Endothelial cell of umbilical vein (primary cell): ENCODE measurements at regions not wholly inside any gene's neighbourhood (a gene's known extent, or its start where the extent isn't known, plus 50 kb on each side); places are given as distances from the start of the nearest gene placed in this dataset.

Experiments
- BruUV-seq: library from RNA; stranded (reverse); fragments of 400-500 nt; replicated peaks from 2 replicates; lab custom pipeline; 2021; lab: Mats Ljungman, UMichigan
- CTCF ChIA-PET: fragments of 300-600, 350-600 bp; sonication (Branson Sonifier 250); formaldehyde crosslinking; loops from one replicate; lab custom pipeline; 2021; ENCODE audit warnings: antibody characterized with exemption, inconsistent platforms; lab: Charles Lee
- POLR2A ChIA-PET: fragments of 300-600, 350-600 bp; sonication (Branson Sonifier 250); formaldehyde crosslinking; loops from one replicate; lab custom pipeline; 2021; ENCODE audit warnings: antibody characterized with exemption, inconsistent platforms; lab: Charles Lee
- DNase-seq: peaks from one replicate; pipeline ENCODE4 v3.0.0-alpha.2; 2011; ENCODE audit warnings: low read depth, low spot score
- FAIRE-seq: peaks from 2 replicates; lab custom pipeline; 2011; peaks lifted over from hg19 to GRCh38; lab: Jason Lieb, UNC
- H2AFZ ChIP-seq: 2 replicates; pipeline ENCODE4 v1.6.0; 2012; ENCODE audit warnings: low read depth, low read length, control low read depth, inconsistent platforms
- H3K27ac ChIP-seq: 2 replicates; pipeline ENCODE4 v1.5.1; 2011; ENCODE audit warnings: low read depth, mild to moderate bottlenecking, control low read depth, low read length, moderate library complexity; ENCODE audit not compliant: insufficient read depth
- H3K27me3 ChIP-seq, 2 experiments: 2 replicates each; pipeline versions ENCODE4 v1.6.0 to v1.6.1; 2011; ENCODE audit warnings: low read length in 2 of 2, mixed read lengths in 1 of 2; ENCODE audit not compliant: control insufficient read depth in 2 of 2, insufficient read depth in 2 of 2
- H3K36me3 ChIP-seq, 2 experiments: 2 replicates in 1 of 2; 3 replicates in 1 of 2; pipeline ENCODE4 v1.5.1; 2011; ENCODE audit warnings: low read length in 2 of 2, mild to moderate bottlenecking in 1 of 2, moderate library complexity in 1 of 2; ENCODE audit not compliant: control insufficient read depth in 2 of 2, insufficient read depth in 2 of 2; ENCODE audit errors: extremely low read depth in 1 of 2
- H3K4me1 ChIP-seq: 3 replicates; pipeline ENCODE4 v1.5.1; 2011; ENCODE audit warnings: mild to moderate bottlenecking, low read length; ENCODE audit not compliant: control insufficient read depth, insufficient read depth; ENCODE audit errors: extremely low read depth
- H3K4me2 ChIP-seq: 2 replicates; pipeline ENCODE4 v1.6.1; 2011; ENCODE audit warnings: low read length, control low read depth, mixed read lengths; ENCODE audit not compliant: insufficient read depth
- H3K4me3 ChIP-seq, 3 experiments: fragments of 200-600 bp in 1 of 3; sonication (generic), shearing (Covaris generic) in 1 of 3; replicated peaks in 1 of 3; 2 replicates each; pipeline ENCODE4 v1.5.1; 2011 to 2016; ENCODE audit warnings: control low read depth in 3 of 3, low read length in 3 of 3, mild to moderate bottlenecking in 2 of 3, inconsistent platforms in 1 of 3, low read depth in 1 of 3, moderate library complexity in 1 of 3; ENCODE audit not compliant: insufficient read depth in 1 of 3
- H3K79me2 ChIP-seq: 2 replicates; pipeline ENCODE4 v1.6.0; 2012; ENCODE audit warnings: low read length, inconsistent platforms; ENCODE audit not compliant: control insufficient read depth, insufficient read depth
- H3K9ac ChIP-seq: replicated peaks from 2 replicates; pipeline ENCODE3; 2011; ENCODE audit warnings: low read length, control low read depth; ENCODE audit not compliant: insufficient read depth; ENCODE audit errors: extremely low read depth
- H3K9me1 ChIP-seq: replicated peaks from 3 replicates; pipeline ENCODE4 v1.6.0; 2011; ENCODE audit warnings: mild to moderate bottlenecking, low read length; ENCODE audit not compliant: control insufficient read depth, insufficient read depth; ENCODE audit errors: extremely low read depth
- H3K9me3 ChIP-seq: replicated peaks from 2 replicates; pipeline ENCODE4 v1.5.1; 2012; ENCODE audit warnings: low read length, inconsistent platforms; ENCODE audit not compliant: control insufficient read depth, insufficient read depth
- H4K20me1 ChIP-seq: replicated peaks from 2 replicates; pipeline ENCODE3; 2011; ENCODE audit warnings: mild to moderate bottlenecking, low read length; ENCODE audit not compliant: control insufficient read depth, insufficient read depth; ENCODE audit errors: extremely low read depth
- EZH2 ChIP-seq: IDR thresholded peaks from 2 replicates; pipeline ENCODE4 v1.6.1; 2012; ENCODE audit warnings: borderline replicate concordance, low read depth, mild to moderate bottlenecking, moderate library complexity, low read length, inconsistent platforms; ENCODE audit not compliant: severe bottlenecking
- FOS ChIP-seq: IDR thresholded peaks from 2 replicates; pipeline ENCODE4 v1.6.1; 2011; ENCODE audit warnings: mild to moderate bottlenecking, low read length, moderate library complexity, borderline replicate concordance; ENCODE audit not compliant: insufficient read depth
- GATA2 ChIP-seq: IDR thresholded peaks from 2 replicates; pipeline ENCODE4 v1.7.0; 2011; ENCODE audit warnings: low read depth, mild to moderate bottlenecking, moderate library complexity, mixed read lengths, low read length; ENCODE audit not compliant: insufficient read length, insufficient read depth
- JUN ChIP-seq: IDR thresholded peaks from 2 replicates; pipeline ENCODE4 v1.6.1; 2011; ENCODE audit warnings: borderline replicate concordance, low read depth; ENCODE audit not compliant: insufficient read length, insufficient read depth
- MAX ChIP-seq: IDR thresholded peaks from 2 replicates; pipeline ENCODE4 v1.6.1; 2011; ENCODE audit not compliant: insufficient read depth, insufficient read length
- MYC ChIP-seq: IDR thresholded peaks from one replicate; pipeline ENCODE4 v1.6.1; 2011; ENCODE audit warnings: mild to moderate bottlenecking, low read depth, low read length
- POLR2A ChIP-seq: IDR thresholded peaks from 2 replicates; pipeline ENCODE4 v1.6.1; 2012; ENCODE audit warnings: low read depth, mild to moderate bottlenecking, control low read depth, low read length
- POLR2AphosphoS5 ChIP-seq: IDR thresholded peaks from 2 replicates; pipeline ENCODE4 v1.6.1; 2012; ENCODE audit warnings: low read depth, mild to moderate bottlenecking, control low read depth, low read length, moderate library complexity; ENCODE audit not compliant: insufficient read depth
- dilution Hi-C: fragments of 300-500 bp; cut with MboI; formaldehyde crosslinking; loops from one replicate; pipeline ENCODE4 v1.15.0; 2019; ENCODE audit warnings: low sequenced_read_pairs; ENCODE audit not compliant: extremely low pct_ligation_motif_present
- intact Hi-C: fragments of 100-400 bp; cut with micrococcal nuclease; formaldehyde crosslinking; loops from one replicate; pipeline ENCODE4 v1.10.0; 2022
- TF ChIP-seq, protein P1 (sequence below), 2 donors: IDR thresholded peaks; 1 replicate in 1 of 2; 2 replicates in 1 of 2; pipeline ENCODE4 v1.5.1; 2011; ENCODE audit warnings: low read length in 2 of 2, mild to moderate bottlenecking in 2 of 2, moderate library complexity in 2 of 2, control low read depth in 1 of 2, inconsistent platforms in 1 of 2, low read depth in 1 of 2; ENCODE audit not compliant: insufficient read depth in 1 of 2; ENCODE audit errors: extremely low read depth in 1 of 2

DNA sequence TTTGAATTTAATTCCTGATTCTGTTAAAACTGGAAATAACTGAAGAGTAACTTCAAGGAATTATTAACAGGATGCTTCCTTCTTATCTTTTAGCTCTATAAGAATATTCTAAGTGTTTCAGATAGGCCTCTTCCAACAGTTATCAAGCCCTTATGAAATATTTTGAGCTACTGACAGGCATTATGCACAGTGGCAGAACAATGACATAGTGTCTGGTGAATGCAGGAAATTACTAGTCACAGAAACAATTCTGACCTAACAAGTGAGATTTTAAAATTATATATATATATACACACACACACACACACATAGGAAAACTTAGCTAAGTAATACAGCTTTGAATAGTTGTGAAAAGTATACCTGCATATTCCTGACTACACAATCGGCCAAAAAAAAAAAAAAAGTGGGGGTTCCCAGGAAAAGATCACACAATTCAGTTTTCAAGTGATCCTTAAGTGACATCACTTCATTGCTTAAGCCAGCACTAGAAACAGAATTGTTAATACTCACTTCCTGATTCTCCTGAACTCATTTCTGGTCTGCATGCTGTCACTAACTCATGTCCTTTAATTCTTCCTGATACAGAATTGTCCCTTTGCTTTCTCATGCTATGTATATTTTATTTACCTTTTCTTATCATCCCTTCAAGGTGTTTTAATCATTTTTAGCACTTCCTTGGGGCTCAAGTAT is 77.3 kb downstream of the SLC25A46 start:
- intact Hi-C loops (no loop called here), dilution Hi-C loops (no loop called here)
- H3K4me3 ChIP-seq: no peak overlapping the region
- H2AFZ ChIP-seq: no peak overlapping the region
- FAIRE-seq (no peak), DNase-seq (peak; percentile 24)
- H3K9ac ChIP-seq: no peak overlapping the region
- H3K27me3 ChIP-seq: no peaks in the 10 kb centered on the region
- no peaks in the 10 kb centered on the region for H3K4me1 ChIP-seq
- H3K79me2 ChIP-seq: no peaks in the 10 kb centered on the region
- no TSS peak for BruUV-seq
- no peak overlapping the region for H3K27ac ChIP-seq
- H3K9me1 ChIP-seq: no peaks in the 10 kb centered on the region
- no peak overlapping the region for H3K4me2 ChIP-seq
- no peaks in the 10 kb centered on the region for H4K20me1 ChIP-seq
- ChIA-PET CTCF (no interaction called here), POLR2A (no interaction called here)
- TF ChIP-seq GATA2: no peak
- TF ChIP-seq FOS: no peak
- no peak for TF ChIP-seq JUN
- TF ChIP-seq, protein P1, sequence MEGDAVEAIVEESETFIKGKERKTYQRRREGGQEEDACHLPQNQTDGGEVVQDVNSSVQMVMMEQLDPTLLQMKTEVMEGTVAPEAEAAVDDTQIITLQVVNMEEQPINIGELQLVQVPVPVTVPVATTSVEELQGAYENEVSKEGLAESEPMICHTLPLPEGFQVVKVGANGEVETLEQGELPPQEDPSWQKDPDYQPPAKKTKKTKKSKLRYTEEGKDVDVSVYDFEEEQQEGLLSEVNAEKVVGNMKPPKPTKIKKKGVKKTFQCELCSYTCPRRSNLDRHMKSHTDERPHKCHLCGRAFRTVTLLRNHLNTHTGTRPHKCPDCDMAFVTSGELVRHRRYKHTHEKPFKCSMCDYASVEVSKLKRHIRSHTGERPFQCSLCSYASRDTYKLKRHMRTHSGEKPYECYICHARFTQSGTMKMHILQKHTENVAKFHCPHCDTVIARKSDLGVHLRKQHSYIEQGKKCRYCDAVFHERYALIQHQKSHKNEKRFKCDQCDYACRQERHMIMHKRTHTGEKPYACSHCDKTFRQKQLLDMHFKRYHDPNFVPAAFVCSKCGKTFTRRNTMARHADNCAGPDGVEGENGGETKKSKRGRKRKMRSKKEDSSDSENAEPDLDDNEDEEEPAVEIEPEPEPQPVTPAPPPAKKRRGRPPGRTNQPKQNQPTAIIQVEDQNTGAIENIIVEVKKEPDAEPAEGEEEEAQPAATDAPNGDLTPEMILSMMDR (IDR thresholded peaks at IDR 0.05; ENCODE audit: extremely low read depth in 1 of 2, insufficient read depth in 1 of 2, low read depth in 1 of 2, low read length in 2 of 2): no peak
- no peak for TF ChIP-seq EZH2
- no peak for TF ChIP-seq POLR2AphosphoS5
- TF ChIP-seq MAX: no peak
- TF ChIP-seq MYC: no peak
- TF ChIP-seq POLR2A: no peak
- H3K36me3 ChIP-seq: no peaks in the 10 kb centered on the region
- H3K9me3 ChIP-seq: no peaks in the 10 kb centered on the region
